ENCODE measurements at regions not wholly inside any gene's neighbourhood (a gene's known extent, or its start where the extent isn't known, plus 50 kb on each side); places are given as distances from the start of the nearest gene placed in this dataset.
"Not testable (repeated sequence)": the region's sequence is repeated elsewhere in the genome, so short reads cannot be mapped to it uniquely, and the experiment has no call there.

- no peak for DNase-seq
- H3K4me3 Mint-ChIP-seq: no peak overlapping the region
- H3K9me3 Mint-ChIP-seq: peaks cover 0 to 1% (median 0%) of the 10 kb centered on the region in 6 donors
- no peak overlapping the region for H3K27ac Mint-ChIP-seq
- H3K27me3 Mint-ChIP-seq (ENCODE audit: low read depth in 3 of 3): peaks cover 0 to 17% (median 7%) of the 10 kb centered on the region in 3 donors
- peaks cover 0 to 3% (median 0%) of the 10 kb centered on the region in 3 donors for H3K36me3 Mint-ChIP-seq
- H3K4me1 Mint-ChIP-seq: no peaks in the 10 kb centered on the region
These were observed 73.0 kb upstream of the SIPA1L2 start for GRCh38 chr1:232702911-232703310.

GRCh38 chr1:232704256-232704655 lies 74.3 kb upstream of the SIPA1L2 start:
- H3K4me3 Mint-ChIP-seq: no peak overlapping the region
- peaks cover 0 to 3% (median 0%) of the 10 kb centered on the region in 3 donors for H3K36me3 Mint-ChIP-seq
- H3K27me3 Mint-ChIP-seq (ENCODE audit: low read depth in 3 of 3): peaks cover 0 to 16% (median 7%) of the 10 kb centered on the region in 3 donors
- no peaks in the 10 kb centered on the region for H3K4me1 Mint-ChIP-seq
- no peak overlapping the region for H3K27ac Mint-ChIP-seq
- no peak for DNase-seq
- H3K9me3 Mint-ChIP-seq: peaks cover 0 to 1% (median 0%) of the 10 kb centered on the region in 6 donors

- no peak overlapping the region for H3K4me3 Mint-ChIP-seq
These were observed 75.1 kb upstream of the SIPA1L2 start for GRCh38 chr1:232704694-232705680.

DNA sequence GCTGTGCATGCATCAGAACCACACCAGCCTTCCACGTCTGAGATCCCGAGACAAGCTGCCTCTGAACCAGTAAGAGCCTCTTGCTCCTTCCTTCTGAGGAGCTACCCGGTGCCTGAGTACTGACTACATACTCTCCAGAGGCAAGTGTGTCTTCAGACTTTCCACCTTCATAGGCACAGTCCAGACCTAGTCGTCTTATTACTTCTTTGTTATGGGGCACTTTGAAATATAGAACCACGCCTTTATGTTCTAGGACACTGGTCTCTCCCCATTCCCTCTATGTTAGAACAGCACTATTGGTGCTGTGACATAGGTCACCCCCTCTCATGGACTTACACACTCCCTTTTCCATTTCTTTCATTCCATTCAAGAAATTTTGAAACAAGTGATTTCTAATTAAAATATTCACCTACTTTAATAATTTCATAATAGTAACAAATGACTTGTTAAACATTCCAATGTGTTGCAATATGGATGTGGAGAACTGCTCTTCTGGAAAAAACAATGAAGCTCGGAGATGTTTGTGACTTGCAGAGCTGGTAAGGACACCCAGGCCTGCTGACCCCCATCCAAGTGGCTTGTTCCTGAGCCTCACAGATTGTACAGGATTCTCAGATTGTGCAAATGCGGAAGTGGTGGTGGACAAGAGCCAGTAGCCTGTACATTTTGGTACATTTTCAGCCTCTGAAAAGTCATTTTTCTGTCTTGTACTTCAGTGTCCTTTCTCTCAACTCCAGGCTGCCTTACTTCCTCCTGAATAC lies 76.1 kb upstream of the SIPA1L2 start:
- H3K9me3 Mint-ChIP-seq: peaks cover 0 to 1% (median 0%) of the 10 kb centered on the region in 6 donors
- H3K27me3 Mint-ChIP-seq (ENCODE audit: low read depth in 3 of 3): peaks cover 0 to 14% (median 10%) of the 10 kb centered on the region in 3 donors
- no peak overlapping the region for H3K27ac Mint-ChIP-seq
- peaks cover 0 to 3% (median 0%) of the 10 kb centered on the region in 3 donors for H3K36me3 Mint-ChIP-seq
- DNase-seq: no peak
- no peak overlapping the region for H3K4me3 Mint-ChIP-seq
- H3K4me1 Mint-ChIP-seq: no peaks in the 10 kb centered on the region

More at GRCh38 chr1:232704694-232705680, 75.1 kb upstream of the SIPA1L2 start:
- H3K27ac Mint-ChIP-seq: no peak overlapping the region
- H3K4me1 Mint-ChIP-seq: no peaks in the 10 kb centered on the region
- peaks cover 0 to 14% (median 7%) of the 10 kb centered on the region in 3 donors for H3K27me3 Mint-ChIP-seq (ENCODE audit: low read depth in 3 of 3)
- DNase-seq: no peak
- peaks cover 0 to 1% (median 0%) of the 10 kb centered on the region in 6 donors for H3K9me3 Mint-ChIP-seq
- H3K36me3 Mint-ChIP-seq: peaks cover 0 to 3% (median 0%) of the 10 kb centered on the region in 3 donors

DNA sequence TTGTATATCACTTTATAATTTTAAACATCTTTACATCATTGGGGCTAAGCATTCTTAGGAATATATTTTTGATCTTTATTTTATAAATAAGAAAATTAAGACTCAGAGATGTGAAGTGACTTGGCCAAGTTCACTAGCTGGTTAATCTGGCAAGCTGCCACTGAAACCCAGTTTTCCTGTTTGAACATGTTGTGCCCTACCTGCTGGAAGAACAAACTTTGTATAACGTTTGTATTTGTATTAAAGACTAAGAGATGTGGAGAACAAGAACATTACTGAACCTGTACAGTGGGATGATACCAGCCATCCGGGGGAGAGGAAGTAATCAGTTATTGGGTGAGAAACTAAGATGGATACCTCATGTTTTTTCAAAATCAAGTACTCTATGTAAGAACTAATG lies 77.2 kb upstream of the SIPA1L2 start:
- Mint-ChIP-seq H3K4me1 (no peaks in the 10 kb centered on the region), H3K4me3 (no peak overlapping the region), H3K27ac (no peak overlapping the region), H3K36me3 (no peaks in the 10 kb centered on the region), H3K27me3 (ENCODE audit: low read depth in 3 of 3) (peaks cover 0 to 14% (median 7%) of the 10 kb centered on the region in 3 donors), H3K9me3 (peaks cover 0 to 1% (median 0%) of the 10 kb centered on the region in 6 donors)
- DNase-seq: no peak

GRCh38 chr1:232709386-232709785 lies 79.5 kb upstream of the SIPA1L2 start:
- peaks cover 0 to 10% (median 6%) of the 10 kb centered on the region in 3 donors for H3K27me3 Mint-ChIP-seq (ENCODE audit: low read depth in 3 of 3)
- H3K4me3 Mint-ChIP-seq: no peak overlapping the region
- DNase-seq: no peak
- H3K27ac Mint-ChIP-seq: no peak overlapping the region
- peaks cover 0 to 7% (median 0%) of the 10 kb centered on the region in 6 donors for H3K9me3 Mint-ChIP-seq
- H3K4me1 Mint-ChIP-seq: no peaks in the 10 kb centered on the region
- no peaks in the 10 kb centered on the region for H3K36me3 Mint-ChIP-seq

GRCh38 chr1:232711996-232712395 lies 82.1 kb upstream of the SIPA1L2 start:
- Mint-ChIP-seq H3K27ac (no peak overlapping the region), H3K4me3 (no peak overlapping the region)
- DNase-seq: no peak

GRCh38 chr1:232713785-232714184 lies 83.9 kb upstream of the SIPA1L2 start:
- no peaks in the 10 kb centered on the region for H3K36me3 Mint-ChIP-seq
- H3K4me3 Mint-ChIP-seq: no peak overlapping the region
- DNase-seq: no peak
- peaks cover 0 to 10% (median 0%) of the 10 kb centered on the region in 6 donors for H3K9me3 Mint-ChIP-seq
- peaks cover 5 to 7% (median 6%) of the 10 kb centered on the region in 3 donors for H3K27me3 Mint-ChIP-seq (ENCODE audit: low read depth in 3 of 3)
- H3K4me1 Mint-ChIP-seq: peaks cover 4 to 7% of the 10 kb centered on the region in 2 donors
- H3K27ac Mint-ChIP-seq: no peak overlapping the region

More at GRCh38 chr1:232711996-232712395, 82.1 kb upstream of the SIPA1L2 start:
- Mint-ChIP-seq H3K27me3 (ENCODE audit: low read depth in 3 of 3) (peaks cover 6 to 10% (median 6%) of the 10 kb centered on the region in 3 donors), H3K9me3 (peaks cover 0 to 7% (median 0%) of the 10 kb centered on the region in 6 donors), H3K4me1 (no peaks in the 10 kb centered on the region), H3K36me3 (no peaks in the 10 kb centered on the region)

DNA sequence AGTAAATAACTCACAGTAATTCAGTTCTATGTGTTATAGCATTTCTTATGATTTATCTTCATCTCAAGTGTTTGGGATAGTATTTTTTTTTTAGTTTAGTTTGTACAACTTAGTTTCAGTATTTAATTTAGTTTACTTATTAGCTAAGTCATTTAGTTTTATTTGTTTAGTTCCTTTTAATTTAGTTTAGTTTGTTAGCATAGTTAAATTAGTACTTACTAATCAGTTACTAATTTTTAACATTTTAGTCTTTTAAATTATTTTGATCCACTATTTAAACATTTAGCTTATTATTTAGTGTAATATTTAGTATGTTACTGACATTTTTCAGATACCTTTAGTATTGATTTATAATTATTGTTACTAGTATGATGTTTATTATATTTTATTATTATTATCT lies 85.2 kb upstream of the SIPA1L2 start:
- no peak for DNase-seq
- Mint-ChIP-seq H3K9me3 (peaks cover 0 to 14% (median 4%) of the 10 kb centered on the region in 6 donors), H3K36me3 (peaks cover 0 to 2% (median 0%) of the 10 kb centered on the region in 3 donors), H3K4me1 (peaks cover 4 to 7% of the 10 kb centered on the region in 2 donors), H3K4me3 (no peak overlapping the region), H3K27ac (no peak overlapping the region), H3K27me3 (ENCODE audit: low read depth in 3 of 3) (peaks cover 3 to 7% (median 6%) of the 10 kb centered on the region in 3 donors)

DNA sequence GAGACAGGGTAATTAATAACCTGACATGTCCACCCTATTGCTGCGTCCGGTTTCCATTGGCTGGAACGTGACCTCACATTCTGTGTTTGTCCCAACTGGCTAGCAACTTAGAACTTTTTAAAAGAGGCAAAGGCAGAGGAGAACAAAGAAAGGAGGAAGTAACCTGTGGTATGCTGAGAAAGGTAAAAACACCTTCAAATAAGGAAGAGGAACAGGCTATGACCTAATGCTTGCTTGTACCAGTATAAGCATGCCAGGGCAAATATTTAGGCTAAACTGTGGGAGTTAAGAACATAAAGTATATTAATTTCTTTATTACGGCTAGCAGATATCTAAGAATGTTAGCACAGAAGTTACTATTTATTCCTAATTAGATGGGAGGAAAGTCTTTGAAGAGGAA lies 87.3 kb upstream of the MAP10 start:
- H3K4me1 Mint-ChIP-seq; H3K4me3 Mint-ChIP-seq; H3K27me3 Mint-ChIP-seq (ENCODE audit: low read depth in 3 of 3); H3K36me3 Mint-ChIP-seq; H3K27ac Mint-ChIP-seq; DNase-seq: not testable (repeated sequence)
- peaks cover 0 to 14% (median 5%) of the 10 kb centered on the region in 6 donors for H3K9me3 Mint-ChIP-seq

- Mint-ChIP-seq H3K27ac (no peak overlapping the region), H3K4me1 (peaks cover 4 to 7% of the 10 kb centered on the region in 2 donors), H3K9me3 (peaks cover 0 to 10% (median 4%) of the 10 kb centered on the region in 6 donors), H3K27me3 (ENCODE audit: low read depth in 3 of 3) (peaks cover 0 to 11% (median 8%) of the 10 kb centered on the region in 3 donors), H3K4me3 (no peak overlapping the region), H3K36me3 (peaks cover 0 to 4% (median 0%) of the 10 kb centered on the region in 3 donors)
- no peak for DNase-seq
These were observed 86.0 kb upstream of the MAP10 start for GRCh38 chr1:232718928-232719927.

- no peak for DNase-seq
- H3K4me3 Mint-ChIP-seq: no peak overlapping the region
- peaks cover 5 to 13% (median 7%) of the 10 kb centered on the region in 3 donors for H3K27me3 Mint-ChIP-seq (ENCODE audit: low read depth in 3 of 3)
These were observed 82.6 kb upstream of the MAP10 start for GRCh38 chr1:232722626-232723025.

More at GRCh38 chr1:232722626-232723025, 82.6 kb upstream of the MAP10 start:
- peaks cover 19 to 22% of the 10 kb centered on the region in 2 donors for H3K4me1 Mint-ChIP-seq
- H3K36me3 Mint-ChIP-seq: peaks cover 0 to 4% (median 0%) of the 10 kb centered on the region in 3 donors
- peaks cover 0 to 10% (median 4%) of the 10 kb centered on the region in 6 donors for H3K9me3 Mint-ChIP-seq
- no peak overlapping the region for H3K27ac Mint-ChIP-seq

Data from immature natural killer cell (primary cell).